Fibroblast of lung (primary cell): ENCODE measurements at regions not wholly inside any gene's neighbourhood (a gene's known extent, or its start where the extent isn't known, plus 50 kb on each side); places are given as distances from the start of the nearest gene placed in this dataset.

Experiments used
- EZH2 ChIP-seq: IDR thresholded peaks from 2 replicates; pipeline ENCODE4 v1.5.1; 2012; ENCODE audit warnings: low read length, control low read depth, mild to moderate bottlenecking; ENCODE audit errors: missing control alignments
- TF ChIP-seq, protein P1 (sequence below), 2 donors: IDR thresholded peaks in 1 of 2; conservative IDR thresholded peaks in 1 of 2; 1 replicate in 1 of 2; 2 replicates in 1 of 2; pipeline ENCODE4 v1.5.1; 2011 to 2012; ENCODE audit warnings: low read length in 2 of 2, control low read depth in 1 of 2, inconsistent platforms in 1 of 2, low read depth in 1 of 2, mild to moderate bottlenecking in 1 of 2

GRCh38 chr10:10207538-10207937 lies 810.1 kb upstream of the CELF2 start:
- TF ChIP-seq, protein P1, sequence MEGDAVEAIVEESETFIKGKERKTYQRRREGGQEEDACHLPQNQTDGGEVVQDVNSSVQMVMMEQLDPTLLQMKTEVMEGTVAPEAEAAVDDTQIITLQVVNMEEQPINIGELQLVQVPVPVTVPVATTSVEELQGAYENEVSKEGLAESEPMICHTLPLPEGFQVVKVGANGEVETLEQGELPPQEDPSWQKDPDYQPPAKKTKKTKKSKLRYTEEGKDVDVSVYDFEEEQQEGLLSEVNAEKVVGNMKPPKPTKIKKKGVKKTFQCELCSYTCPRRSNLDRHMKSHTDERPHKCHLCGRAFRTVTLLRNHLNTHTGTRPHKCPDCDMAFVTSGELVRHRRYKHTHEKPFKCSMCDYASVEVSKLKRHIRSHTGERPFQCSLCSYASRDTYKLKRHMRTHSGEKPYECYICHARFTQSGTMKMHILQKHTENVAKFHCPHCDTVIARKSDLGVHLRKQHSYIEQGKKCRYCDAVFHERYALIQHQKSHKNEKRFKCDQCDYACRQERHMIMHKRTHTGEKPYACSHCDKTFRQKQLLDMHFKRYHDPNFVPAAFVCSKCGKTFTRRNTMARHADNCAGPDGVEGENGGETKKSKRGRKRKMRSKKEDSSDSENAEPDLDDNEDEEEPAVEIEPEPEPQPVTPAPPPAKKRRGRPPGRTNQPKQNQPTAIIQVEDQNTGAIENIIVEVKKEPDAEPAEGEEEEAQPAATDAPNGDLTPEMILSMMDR (conservative IDR thresholded peaks at IDR 0.05 in 1 of 2, IDR thresholded peaks at IDR 0.05 in 1 of 2; ENCODE audit: low read depth in 1 of 2, low read length in 2 of 2): no peak
- no peak for TF ChIP-seq EZH2
